ENCODE measurements at regions not wholly inside any gene's neighbourhood (a gene's known extent, or its start where the extent isn't known, plus 50 kb on each side); places are given as distances from the start of the nearest gene placed in this dataset.

DNA sequence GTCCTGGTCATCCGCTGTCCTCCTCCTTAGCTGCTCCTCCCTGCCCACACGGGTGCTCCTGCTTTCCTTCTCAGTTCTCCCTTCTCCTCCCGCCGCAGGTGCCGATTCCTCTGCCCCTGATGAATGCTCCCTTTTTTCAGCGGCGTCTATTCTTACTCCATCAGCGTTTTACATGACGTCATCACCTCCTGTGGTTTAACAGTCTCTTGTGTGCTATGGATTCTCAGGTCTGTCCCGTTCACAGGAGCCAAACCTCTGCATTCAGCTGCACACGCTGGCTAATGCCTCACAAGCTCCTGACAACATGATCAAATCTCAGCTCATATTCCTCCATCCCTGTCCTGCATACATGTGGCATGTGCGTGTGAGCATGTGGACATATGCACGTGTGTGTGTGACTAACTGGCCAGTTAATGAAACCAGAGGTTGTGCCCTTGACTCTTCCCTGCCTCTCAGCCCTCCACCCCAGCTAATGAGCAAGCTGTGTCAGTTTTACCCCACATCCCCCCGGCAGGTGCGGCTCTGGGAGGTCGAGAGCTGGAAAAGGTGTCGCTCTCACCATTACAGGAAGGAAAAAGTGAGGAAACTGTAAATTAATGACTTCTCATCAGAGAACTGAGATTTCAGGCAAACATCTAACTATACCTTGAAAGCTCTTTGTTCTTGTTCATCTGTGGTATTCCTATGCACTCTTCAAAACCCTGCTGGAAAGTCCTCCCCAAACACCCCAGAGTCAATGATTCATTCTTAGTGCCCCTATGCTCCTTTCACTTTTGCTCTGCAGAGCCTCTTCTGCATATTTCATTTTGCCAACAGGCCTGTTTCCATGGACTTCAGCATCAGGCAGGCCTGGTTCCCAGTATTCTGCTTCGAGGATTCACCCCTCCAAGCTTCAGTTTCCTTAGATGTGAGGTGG is 163.1 kb downstream of the TTLL2 start:
- TF ChIP-seq, protein P1, sequence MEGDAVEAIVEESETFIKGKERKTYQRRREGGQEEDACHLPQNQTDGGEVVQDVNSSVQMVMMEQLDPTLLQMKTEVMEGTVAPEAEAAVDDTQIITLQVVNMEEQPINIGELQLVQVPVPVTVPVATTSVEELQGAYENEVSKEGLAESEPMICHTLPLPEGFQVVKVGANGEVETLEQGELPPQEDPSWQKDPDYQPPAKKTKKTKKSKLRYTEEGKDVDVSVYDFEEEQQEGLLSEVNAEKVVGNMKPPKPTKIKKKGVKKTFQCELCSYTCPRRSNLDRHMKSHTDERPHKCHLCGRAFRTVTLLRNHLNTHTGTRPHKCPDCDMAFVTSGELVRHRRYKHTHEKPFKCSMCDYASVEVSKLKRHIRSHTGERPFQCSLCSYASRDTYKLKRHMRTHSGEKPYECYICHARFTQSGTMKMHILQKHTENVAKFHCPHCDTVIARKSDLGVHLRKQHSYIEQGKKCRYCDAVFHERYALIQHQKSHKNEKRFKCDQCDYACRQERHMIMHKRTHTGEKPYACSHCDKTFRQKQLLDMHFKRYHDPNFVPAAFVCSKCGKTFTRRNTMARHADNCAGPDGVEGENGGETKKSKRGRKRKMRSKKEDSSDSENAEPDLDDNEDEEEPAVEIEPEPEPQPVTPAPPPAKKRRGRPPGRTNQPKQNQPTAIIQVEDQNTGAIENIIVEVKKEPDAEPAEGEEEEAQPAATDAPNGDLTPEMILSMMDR (conservative IDR thresholded peaks at IDR 0.05; ENCODE audit: low read length): no peak
- TF ChIP-seq EZH2phosphoT487 (IDR thresholded peaks at IDR 0.05; ENCODE audit: borderline replicate concordance, low read depth, low read length): no peak
